ENCODE measurements at regions not wholly inside any gene's neighbourhood (a gene's known extent, or its start where the extent isn't known, plus 50 kb on each side); places are given as distances from the start of the nearest gene placed in this dataset.

- H3K36me3 ChIP-seq (ENCODE audit: insufficient read depth, low read length), result no peaks in the 10 kb centered on the region
- no peak for TF ChIP-seq EZH2 (IDR thresholded peaks at IDR 0.05; ENCODE audit: insufficient read depth, low read length)
- TF ChIP-seq CTCF (IDR thresholded peaks at IDR 0.05; ENCODE audit: insufficient read depth, low read depth, low read length), result no peak
- no peak overlapping the region for H3K4me3 ChIP-seq (ENCODE audit: insufficient read depth, low read depth, low read length)
- no peaks in the 10 kb centered on the region for H3K9me3 ChIP-seq (ENCODE audit: insufficient read depth, low read depth, low read length)
- peak overlapping the region; percentile 17 for H3K4me2 ChIP-seq (ENCODE audit: low read length)
- H3K27me3 ChIP-seq (ENCODE audit: insufficient read depth, low read length), result no peaks in the 10 kb centered on the region
- FAIRE-seq, result no peak
- no peaks in the 10 kb centered on the region for H3K4me1 ChIP-seq (ENCODE audit: insufficient read depth, low read length)
- DNase-seq (ENCODE audit: low read depth), result peak; percentile 37
- H3K79me2 ChIP-seq (ENCODE audit: insufficient read depth, low read length), result no peaks in the 10 kb centered on the region
- Mint-ChIP-seq H3K27me3 (ENCODE audit: low read depth, unreplicated experiment) (no peaks in the 10 kb centered on the region), H3K9me3 (ENCODE audit: unreplicated experiment) (no peaks in the 10 kb centered on the region), H3K36me3 (ENCODE audit: low read depth, unreplicated experiment) (no peaks in the 10 kb centered on the region), H3K27ac (ENCODE audit: unreplicated experiment) (no peak overlapping the region), H3K4me3 (ENCODE audit: unreplicated experiment) (no peak overlapping the region), H3K4me1 (ENCODE audit: low read depth, unreplicated experiment) (no peaks in the 10 kb centered on the region)
- H3K9ac ChIP-seq (ENCODE audit: low read length), result no peak overlapping the region
- H2AFZ ChIP-seq (ENCODE audit: low read depth, low read length), result no peak overlapping the region
- no peaks in the 10 kb centered on the region for H4K20me1 ChIP-seq (ENCODE audit: insufficient read depth, low read length)
- H3K27ac ChIP-seq (ENCODE audit: low read depth, low read length), result no peak overlapping the region
Measured at GRCh38 chr11:42255906-42256305, 796.5 kb upstream of the LRRC4C start.

GRCh38 chr11:42257534-42257933 is 798.1 kb upstream of the LRRC4C start:
- DNase-seq (ENCODE audit: low read depth) (no peak), FAIRE-seq (no peak)
- Histone ChIP-seq H3K9me3 (ENCODE audit: insufficient read depth, low read depth, low read length) (no peaks in the 10 kb centered on the region), H3K4me3 (ENCODE audit: insufficient read depth, low read depth, low read length) (no peak overlapping the region), H3K4me2 (ENCODE audit: low read length) (no peak overlapping the region), H3K79me2 (ENCODE audit: insufficient read depth, low read length) (no peaks in the 10 kb centered on the region), H2AFZ (ENCODE audit: low read depth, low read length) (no peak overlapping the region), H3K27ac (ENCODE audit: low read depth, low read length) (no peak overlapping the region), H3K36me3 (ENCODE audit: insufficient read depth, low read length) (no peaks in the 10 kb centered on the region), H4K20me1 (ENCODE audit: insufficient read depth, low read length) (no peaks in the 10 kb centered on the region), H3K9ac (ENCODE audit: low read length) (no peak overlapping the region), H3K4me1 (ENCODE audit: insufficient read depth, low read length) (no peaks in the 10 kb centered on the region), H3K27me3 (ENCODE audit: insufficient read depth, low read length) (no peaks in the 10 kb centered on the region)
- Mint-ChIP-seq H3K4me1 (ENCODE audit: low read depth, unreplicated experiment) (no peaks in the 10 kb centered on the region), H3K27me3 (ENCODE audit: low read depth, unreplicated experiment) (no peaks in the 10 kb centered on the region), H3K27ac (ENCODE audit: unreplicated experiment) (no peak overlapping the region), H3K9me3 (ENCODE audit: unreplicated experiment) (no peaks in the 10 kb centered on the region), H3K4me3 (ENCODE audit: unreplicated experiment) (no peak overlapping the region), H3K36me3 (ENCODE audit: low read depth, unreplicated experiment) (no peaks in the 10 kb centered on the region)
- TF ChIP-seq EZH2 (IDR thresholded peaks at IDR 0.05; ENCODE audit: insufficient read depth, low read length) (no peak), CTCF (IDR thresholded peaks at IDR 0.05; ENCODE audit: insufficient read depth, low read depth, low read length) (no peak)

DNA sequence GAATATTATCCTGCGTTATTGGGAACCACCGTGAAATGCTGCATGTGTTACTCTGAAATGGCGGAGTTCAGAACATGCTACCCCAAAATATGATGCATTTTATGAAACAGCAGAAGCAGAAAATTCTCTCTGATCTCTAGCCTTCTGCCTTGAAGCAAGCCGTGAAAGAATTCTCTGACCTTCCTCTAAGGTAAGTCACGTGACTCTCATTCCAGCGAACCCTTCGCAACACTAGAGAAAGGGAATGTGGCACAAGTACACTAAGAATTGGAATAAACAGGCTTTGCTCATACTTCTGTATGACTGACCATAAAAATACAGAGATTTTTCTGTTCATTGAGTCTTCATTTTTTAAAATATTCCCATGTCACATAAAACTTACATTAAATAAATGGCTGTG is 805.6 kb upstream of the LRRC4C start:
- H3K36me3 ChIP-seq (ENCODE audit: insufficient read depth, low read length), result no peaks in the 10 kb centered on the region
- DNase-seq (ENCODE audit: low read depth), result no peak
- H3K9me3 ChIP-seq (ENCODE audit: insufficient read depth, low read depth, low read length), result no peaks in the 10 kb centered on the region
- no peak for FAIRE-seq
- peaks cover 2% of the 10 kb centered on the region for H3K9me3 Mint-ChIP-seq (ENCODE audit: unreplicated experiment)
- H3K4me1 ChIP-seq (ENCODE audit: insufficient read depth, low read length), result no peaks in the 10 kb centered on the region
- no peak overlapping the region for H3K4me2 ChIP-seq (ENCODE audit: low read length)
- H3K4me1 Mint-ChIP-seq (ENCODE audit: low read depth, unreplicated experiment), result no peaks in the 10 kb centered on the region
- H3K27me3 Mint-ChIP-seq (ENCODE audit: low read depth, unreplicated experiment), result no peaks in the 10 kb centered on the region
- no peak overlapping the region for H3K4me3 ChIP-seq (ENCODE audit: insufficient read depth, low read depth, low read length)
- H3K9ac ChIP-seq (ENCODE audit: low read length), result no peak overlapping the region
- H3K27ac Mint-ChIP-seq (ENCODE audit: unreplicated experiment), result no peak overlapping the region
- H2AFZ ChIP-seq (ENCODE audit: low read depth, low read length), result no peak overlapping the region
- H3K79me2 ChIP-seq (ENCODE audit: insufficient read depth, low read length), result no peaks in the 10 kb centered on the region
- no peaks in the 10 kb centered on the region for H3K36me3 Mint-ChIP-seq (ENCODE audit: low read depth, unreplicated experiment)
- no peaks in the 10 kb centered on the region for H3K27me3 ChIP-seq (ENCODE audit: insufficient read depth, low read length)
- no peaks in the 10 kb centered on the region for H4K20me1 ChIP-seq (ENCODE audit: insufficient read depth, low read length)
- TF ChIP-seq EZH2 (IDR thresholded peaks at IDR 0.05; ENCODE audit: insufficient read depth, low read length) (no peak), CTCF (IDR thresholded peaks at IDR 0.05; ENCODE audit: insufficient read depth, low read depth, low read length) (no peak)
- H3K4me3 Mint-ChIP-seq (ENCODE audit: unreplicated experiment), result no peak overlapping the region
- no peak overlapping the region for H3K27ac ChIP-seq (ENCODE audit: low read depth, low read length)
